Stimulated activated naive B cell treated with anti-CD40 and anti-IgM and Interleukin-4, amounts not matched to agents 10 μg/mL and 1 μg/mL and 100 μg/mL, for 72 hours (primary cell): ENCODE measurements at regions not wholly inside any gene's neighbourhood (a gene's known extent, or its start where the extent isn't known, plus 50 kb on each side); places are given as distances from the start of the nearest gene placed in this dataset.

Source experiments
- ATAC-seq, 2 donors: fragments of 150-1000 bp; cut with Tn5 transposase; replicated peaks; 2 replicates each; pipeline ENCODE4 v1.10.0; 2021; ENCODE audit warnings: moderate library complexity in 1 of 2
- DNase-seq: peaks from one replicate; pipeline ENCODE4 v3.0.0; 2021
- H3K27ac Mint-ChIP-seq: one replicate; pipeline ENCODE4 v1.8.0; 2022; ENCODE audit warnings: mild to moderate bottlenecking, mixed read lengths
- H3K27me3 Mint-ChIP-seq, 2 donors: one replicate each; pipeline ENCODE4 v1.8.0; 2022; ENCODE audit warnings: mixed read lengths in 2 of 2
- H3K36me3 Mint-ChIP-seq, 2 donors: one replicate each; pipeline ENCODE4 v1.8.0; 2022; ENCODE audit warnings: mixed read lengths in 2 of 2, mild to moderate bottlenecking in 1 of 2
- H3K4me1 Mint-ChIP-seq, 2 donors: one replicate each; pipeline ENCODE4 v1.8.0; 2022; ENCODE audit warnings: mixed read lengths in 2 of 2, mild to moderate bottlenecking in 1 of 2
- H3K4me3 Mint-ChIP-seq, 2 donors: one replicate each; pipeline ENCODE4 v1.8.0; 2022; ENCODE audit warnings: mild to moderate bottlenecking in 2 of 2, mixed read lengths in 2 of 2, moderate library complexity in 1 of 2
- H3K9me3 Mint-ChIP-seq, 2 donors: one replicate each; pipeline ENCODE4 v1.8.0; 2022; ENCODE audit warnings: mixed read lengths in 2 of 2, mild to moderate bottlenecking in 1 of 2

DNA sequence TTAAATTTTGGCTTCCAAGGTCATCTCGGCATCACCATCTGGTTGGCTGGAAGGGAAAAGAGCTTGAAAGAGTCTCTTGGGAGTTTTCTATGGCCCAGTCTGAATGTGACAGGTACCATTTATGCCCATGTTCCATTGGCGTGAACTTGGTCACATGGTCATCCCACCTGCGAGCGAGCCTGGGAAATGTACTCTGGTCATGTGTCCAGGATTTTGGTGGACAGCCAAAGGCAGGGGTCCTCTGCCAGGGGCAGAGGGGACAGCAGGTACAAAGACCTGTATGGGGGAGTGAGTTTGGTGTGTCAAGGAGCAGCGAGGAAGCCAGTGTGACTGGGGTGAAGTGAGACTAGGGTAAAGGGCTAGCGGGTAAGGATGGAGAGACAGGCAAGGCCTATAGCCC is 112.6 kb downstream of the CDC5L start:
- Mint-ChIP-seq H3K27me3 (peaks cover 8 to 11% of the 10 kb centered on the region in 2 donors), H3K27ac (no peak overlapping the region), H3K4me3 (no peak overlapping the region), H3K9me3 (peaks cover 0 to 2% of the 10 kb centered on the region in 2 donors), H3K4me1 (no peaks in the 10 kb centered on the region), H3K36me3 (no peaks in the 10 kb centered on the region)
- no peak for ATAC-seq
- DNase-seq, result no peak

DNA sequence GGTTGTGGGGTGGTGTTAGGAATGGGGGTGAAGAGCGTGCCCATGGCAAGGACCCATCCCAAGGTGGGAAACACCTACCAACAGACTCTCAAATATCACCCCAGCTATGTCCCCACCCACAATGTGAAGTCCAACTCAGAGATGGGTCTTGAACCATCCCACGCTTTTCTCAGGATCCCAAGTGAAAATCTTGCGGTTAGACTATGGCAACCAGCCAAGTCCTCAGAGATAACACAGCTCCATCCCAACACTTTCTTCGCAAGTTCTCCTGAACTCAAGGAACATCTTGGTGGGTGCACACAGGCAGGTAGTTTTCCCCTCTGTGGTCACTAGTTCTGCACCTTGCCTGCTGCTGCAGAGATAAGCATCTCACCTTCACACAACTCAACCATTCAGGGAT is 116.0 kb downstream of the CDC5L start:
- H3K27me3 Mint-ChIP-seq, result peaks cover 8 to 15% of the 10 kb centered on the region in 2 donors
- H3K4me1 Mint-ChIP-seq, result no peaks in the 10 kb centered on the region
- H3K27ac Mint-ChIP-seq, result no peak overlapping the region
- no peaks in the 10 kb centered on the region for H3K36me3 Mint-ChIP-seq
- DNase-seq (no peak), ATAC-seq (no peak)
- H3K4me3 Mint-ChIP-seq, result no peak overlapping the region
- peaks cover 0 to 2% of the 10 kb centered on the region in 2 donors for H3K9me3 Mint-ChIP-seq

GRCh38 chr6:44504301-44504791 is 116.8 kb downstream of the CDC5L start:
- Mint-ChIP-seq H3K36me3 (no peaks in the 10 kb centered on the region), H3K27me3 (peaks cover 8 to 19% of the 10 kb centered on the region in 2 donors), H3K9me3 (peaks cover 0 to 2% of the 10 kb centered on the region in 2 donors), H3K27ac (no peak overlapping the region), H3K4me1 (no peaks in the 10 kb centered on the region), H3K4me3 (no peak overlapping the region)
- ATAC-seq (no peak), DNase-seq (no peak)

- ATAC-seq (no peak), DNase-seq (no peak)
- Mint-ChIP-seq H3K27ac (no peak overlapping the region), H3K9me3 (no peaks in the 10 kb centered on the region), H3K27me3 (peaks cover 8 to 19% of the 10 kb centered on the region in 2 donors), H3K36me3 (no peaks in the 10 kb centered on the region), H3K4me1 (no peaks in the 10 kb centered on the region), H3K4me3 (no peak overlapping the region)
These were observed 118.2 kb downstream of the CDC5L start for GRCh38 chr6:44505751-44506150.

DNA sequence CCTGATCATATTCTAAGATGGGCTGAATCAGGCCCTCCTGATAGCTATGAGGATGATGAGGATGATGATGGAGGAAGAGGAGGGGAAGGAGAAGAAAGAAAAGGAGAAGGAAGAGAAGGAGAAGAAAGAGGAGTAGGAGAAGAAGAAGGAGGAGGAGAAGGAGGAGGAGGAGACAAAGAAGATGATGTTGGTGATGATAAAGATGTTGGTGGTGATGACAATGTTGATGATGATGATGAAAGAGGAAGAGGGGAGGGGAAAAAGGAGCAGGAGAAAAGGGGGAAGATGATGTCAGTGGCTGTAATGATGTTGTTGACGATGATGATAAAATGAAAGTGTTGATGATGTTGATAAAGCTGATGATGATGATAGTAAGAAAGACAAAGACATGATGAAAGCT is 119.5 kb downstream of the CDC5L start:
- no peaks in the 10 kb centered on the region for H3K9me3 Mint-ChIP-seq
- H3K4me3 Mint-ChIP-seq, result no peak overlapping the region
- no peak for DNase-seq
- H3K27me3 Mint-ChIP-seq, result peaks cover 8 to 19% of the 10 kb centered on the region in 2 donors
- no peaks in the 10 kb centered on the region for H3K4me1 Mint-ChIP-seq
- no peaks in the 10 kb centered on the region for H3K36me3 Mint-ChIP-seq
- ATAC-seq, result no peak
- no peak overlapping the region for H3K27ac Mint-ChIP-seq

DNA sequence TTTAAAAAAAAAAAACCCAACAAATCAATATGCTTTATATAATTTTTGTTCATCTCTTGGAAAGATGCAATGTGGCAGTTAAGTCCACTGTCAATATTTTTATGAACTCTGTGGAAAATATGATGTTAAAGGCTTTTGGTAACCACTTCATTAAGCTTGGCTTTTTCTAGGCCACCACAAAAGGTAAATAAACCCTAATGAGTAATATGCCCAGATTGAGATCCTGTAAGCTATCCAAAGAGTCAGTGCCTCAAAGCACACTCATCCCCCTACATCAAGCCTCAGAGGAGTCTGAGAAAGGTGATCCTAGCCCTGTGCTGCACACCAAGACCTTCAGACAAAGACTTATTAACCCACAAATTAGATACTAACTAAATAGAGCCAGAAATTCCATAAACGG is 121.1 kb downstream of the CDC5L start:
- Mint-ChIP-seq H3K27me3 (peaks cover 0 to 8% of the 10 kb centered on the region in 2 donors), H3K9me3 (no peaks in the 10 kb centered on the region), H3K4me3 (no peak overlapping the region), H3K4me1 (no peaks in the 10 kb centered on the region), H3K36me3 (no peaks in the 10 kb centered on the region), H3K27ac (no peak overlapping the region)
- ATAC-seq (no peak), DNase-seq (no peak)

DNA sequence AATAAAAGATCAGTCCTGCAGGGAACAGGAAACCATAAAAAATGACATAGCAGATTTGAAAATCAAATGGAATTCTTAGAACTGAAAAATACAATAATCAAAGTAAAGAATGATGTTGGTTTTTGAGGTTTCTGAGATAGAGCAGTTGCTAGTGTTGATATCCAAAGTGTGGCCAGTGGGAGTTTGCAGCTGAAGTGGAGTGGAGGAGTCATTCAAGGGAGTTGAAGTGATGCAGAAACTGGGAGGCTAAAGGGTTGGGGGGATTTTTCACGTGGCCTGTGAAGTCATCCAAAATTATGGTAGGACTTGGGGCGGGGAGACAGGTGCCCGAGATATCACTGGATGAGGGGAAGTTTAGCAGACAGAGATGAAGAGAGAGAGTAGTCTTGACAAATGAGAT is 123.6 kb downstream of the CDC5L start:
- no peaks in the 10 kb centered on the region for H3K9me3 Mint-ChIP-seq
- peaks cover 0 to 6% of the 10 kb centered on the region in 2 donors for H3K27me3 Mint-ChIP-seq

GRCh38 chr6:44512868-44513741 is 125.6 kb downstream of the CDC5L start:
- Mint-ChIP-seq H3K9me3 (peaks cover 0 to 4% of the 10 kb centered on the region in 2 donors), H3K27me3 (peaks cover 0 to 7% of the 10 kb centered on the region in 2 donors), H3K4me3 (no peak overlapping the region), H3K27ac (no peak overlapping the region), H3K4me1 (no peaks in the 10 kb centered on the region), H3K36me3 (no peaks in the 10 kb centered on the region)
- DNase-seq (no peak), ATAC-seq (no peak)

More for the DNA sequence above, 123.6 kb downstream of the CDC5L start:
- DNase-seq (no peak), ATAC-seq (no peak)
- Mint-ChIP-seq H3K4me3 (no peak overlapping the region), H3K4me1 (no peaks in the 10 kb centered on the region), H3K36me3 (no peaks in the 10 kb centered on the region), H3K27ac (no peak overlapping the region)

GRCh38 chr6:44514085-44514484 is 126.6 kb downstream of the CDC5L start:
- no peak for ATAC-seq
- H3K4me3 Mint-ChIP-seq, result no peak overlapping the region
- H3K9me3 Mint-ChIP-seq, result peaks cover 7 to 11% of the 10 kb centered on the region in 2 donors
- no peak for DNase-seq
- H3K4me1 Mint-ChIP-seq, result no peaks in the 10 kb centered on the region
- peaks cover 0 to 5% of the 10 kb centered on the region in 2 donors for H3K27me3 Mint-ChIP-seq
- H3K36me3 Mint-ChIP-seq, result peaks cover 0 to 4% of the 10 kb centered on the region in 2 donors
- H3K27ac Mint-ChIP-seq, result no peak overlapping the region

GRCh38 chr6:44514576-44515193 is 127.2 kb downstream of the CDC5L start:
- peaks cover 0 to 3% of the 10 kb centered on the region in 2 donors for H3K27me3 Mint-ChIP-seq
- peaks cover 0 to 4% of the 10 kb centered on the region in 2 donors for H3K36me3 Mint-ChIP-seq
- H3K27ac Mint-ChIP-seq, result no peak overlapping the region
- DNase-seq, result no peak
- ATAC-seq, result no peak
- peaks cover 13% of the 10 kb centered on the region in 2 donors for H3K9me3 Mint-ChIP-seq
- H3K4me3 Mint-ChIP-seq, result no peak overlapping the region
- no peaks in the 10 kb centered on the region for H3K4me1 Mint-ChIP-seq

DNA sequence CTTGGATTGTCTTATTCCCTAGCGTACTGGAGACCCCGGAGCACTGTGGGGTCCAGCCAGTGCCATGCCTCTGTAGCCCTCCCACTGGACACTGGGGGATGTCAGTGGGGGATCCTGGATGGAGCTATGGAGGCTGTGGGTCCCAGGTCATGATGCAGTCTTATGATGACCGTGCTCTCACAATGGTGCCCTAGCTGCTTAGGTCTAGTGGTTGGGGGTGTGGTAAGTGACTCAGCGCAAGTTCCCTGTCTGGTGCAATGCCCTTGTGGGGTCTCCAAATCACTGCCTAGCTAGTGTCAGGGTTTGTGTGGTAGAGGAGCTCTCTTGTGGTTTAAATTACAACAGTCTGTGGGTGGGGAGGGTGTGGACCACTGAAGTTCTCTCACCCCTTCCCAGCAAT is 135.4 kb downstream of the CDC5L start:
- H3K27me3 Mint-ChIP-seq, result peaks cover 2 to 8% of the 10 kb centered on the region in 2 donors
- DNase-seq (no peak), ATAC-seq (no peak)
- peaks cover 5 to 10% of the 10 kb centered on the region in 2 donors for H3K36me3 Mint-ChIP-seq
- H3K27ac Mint-ChIP-seq, result no peak overlapping the region
- peaks cover 20 to 24% of the 10 kb centered on the region in 2 donors for H3K9me3 Mint-ChIP-seq
- peaks cover 2 to 13% of the 10 kb centered on the region in 2 donors for H3K4me1 Mint-ChIP-seq
- H3K4me3 Mint-ChIP-seq, result no peak overlapping the region

GRCh38 chr6:44524476-44525227 is 137.1 kb downstream of the CDC5L start:
- no peak overlapping the region for H3K4me3 Mint-ChIP-seq
- ATAC-seq (no peak), DNase-seq (no peak)
- peaks cover 7 to 14% of the 10 kb centered on the region in 2 donors for H3K9me3 Mint-ChIP-seq
- no peak overlapping the region for H3K27ac Mint-ChIP-seq
- peaks cover 2 to 16% of the 10 kb centered on the region in 2 donors for H3K4me1 Mint-ChIP-seq
- H3K27me3 Mint-ChIP-seq, result peaks cover 14 to 17% of the 10 kb centered on the region in 2 donors
- H3K36me3 Mint-ChIP-seq, result peaks cover 5 to 6% of the 10 kb centered on the region in 2 donors

GRCh38 chr6:44525761-44526351 is 138.3 kb downstream of the CDC5L start:
- DNase-seq (no peak), ATAC-seq (no peak)
- Mint-ChIP-seq H3K27me3 (peaks cover 14 to 17% of the 10 kb centered on the region in 2 donors), H3K4me3 (no peak overlapping the region), H3K36me3 (peaks cover 5 to 6% of the 10 kb centered on the region in 2 donors), H3K27ac (no peak overlapping the region), H3K4me1 (peaks cover 2 to 11% of the 10 kb centered on the region in 2 donors), H3K9me3 (peaks cover 7 to 12% of the 10 kb centered on the region in 2 donors)

DNA sequence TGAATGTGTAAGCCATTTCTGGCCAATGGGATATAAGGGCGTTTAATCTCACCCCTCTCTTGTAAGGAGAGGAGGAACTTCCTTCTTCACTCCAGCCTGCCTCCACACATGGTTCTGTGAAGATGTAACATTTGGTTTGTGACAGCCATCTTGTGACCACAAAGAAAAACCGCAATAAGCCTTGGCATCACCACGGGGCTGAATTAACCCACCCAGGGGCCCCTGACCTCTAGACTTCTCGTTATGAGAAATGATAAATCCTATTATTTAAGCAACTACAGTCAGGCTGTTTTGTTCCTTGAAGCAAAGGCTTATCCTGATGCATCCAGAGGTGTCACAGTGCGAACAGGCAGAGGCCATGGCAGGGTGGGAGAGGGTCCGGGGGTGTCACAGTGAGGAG is 139.7 kb downstream of the CDC5L start:
- H3K4me3 Mint-ChIP-seq, result no peak overlapping the region
- peaks cover 11 to 14% of the 10 kb centered on the region in 2 donors for H3K27me3 Mint-ChIP-seq
- peaks cover 0 to 2% of the 10 kb centered on the region in 2 donors for H3K9me3 Mint-ChIP-seq
- peak; percentile 70 to 83 for ATAC-seq
- no peaks in the 10 kb centered on the region for H3K36me3 Mint-ChIP-seq
- no peak for DNase-seq
- H3K27ac Mint-ChIP-seq, result no peak overlapping the region
- H3K4me1 Mint-ChIP-seq, result peaks cover 2 to 10% of the 10 kb centered on the region in 2 donors
